HL-60 (cell line): ENCODE measurements at regions not wholly inside any gene's neighbourhood (a gene's known extent, or its start where the extent isn't known, plus 50 kb on each side); places are given as distances from the start of the nearest gene placed in this dataset.
"Not testable (repeated sequence)": the region's sequence is repeated elsewhere in the genome, so short reads cannot be mapped to it uniquely, and the experiment has no call there.

Experiments used
- DNase-seq, 2 experiments: peaks; one replicate each; pipeline ENCODE4 v3.0.0-alpha.2; 2010 to 2020; ENCODE audit warnings: low read depth in 1 of 2, low spot score in 1 of 2
- H3K27ac ChIP-seq: fragments of 250-450 bp; sonication (Bioruptor Pico); replicated peaks from 2 replicates; pipeline ENCODE4 v1.5.1; 2020; ENCODE audit warnings: mild to moderate bottlenecking, moderate library complexity
- H3K27me3 ChIP-seq: fragments of 250-450 bp; sonication (Bioruptor Pico); 2 replicates; pipeline ENCODE4 v1.5.1; 2021; ENCODE audit warnings: mild to moderate bottlenecking, moderate library complexity; ENCODE audit not compliant: insufficient read depth, poor library complexity, severe bottlenecking
- H3K4me3 ChIP-seq: replicated peaks from 2 replicates; pipeline ENCODE4 v1.5.1; 2011; ENCODE audit warnings: mild to moderate bottlenecking, control low read depth, low read length; ENCODE audit not compliant: insufficient read depth
- CTCF ChIP-seq: IDR thresholded peaks from one replicate; pipeline ENCODE4 v1.5.1; 2011; ENCODE audit warnings: low read length, control low read depth, inconsistent platforms; ENCODE audit not compliant: insufficient read depth
- GABPA ChIP-seq: IDR thresholded peaks from 2 replicates; pipeline ENCODE4 v1.6.1; 2012; ENCODE audit warnings: low read depth
- POLR2AphosphoS5 ChIP-seq: IDR thresholded peaks from 2 replicates; pipeline ENCODE4 v1.6.1; 2012; ENCODE audit warnings: low read depth
- SPI1 ChIP-seq: IDR thresholded peaks from 2 replicates; pipeline ENCODE4 v1.6.1; 2012; ENCODE audit warnings: low read depth, mild to moderate bottlenecking, borderline replicate concordance
- TF ChIP-seq, protein P1 (sequence below): IDR thresholded peaks from 2 replicates; pipeline ENCODE4 v1.6.1; 2012; ENCODE audit warnings: low read depth; ENCODE audit not compliant: insufficient replicate concordance

DNA sequence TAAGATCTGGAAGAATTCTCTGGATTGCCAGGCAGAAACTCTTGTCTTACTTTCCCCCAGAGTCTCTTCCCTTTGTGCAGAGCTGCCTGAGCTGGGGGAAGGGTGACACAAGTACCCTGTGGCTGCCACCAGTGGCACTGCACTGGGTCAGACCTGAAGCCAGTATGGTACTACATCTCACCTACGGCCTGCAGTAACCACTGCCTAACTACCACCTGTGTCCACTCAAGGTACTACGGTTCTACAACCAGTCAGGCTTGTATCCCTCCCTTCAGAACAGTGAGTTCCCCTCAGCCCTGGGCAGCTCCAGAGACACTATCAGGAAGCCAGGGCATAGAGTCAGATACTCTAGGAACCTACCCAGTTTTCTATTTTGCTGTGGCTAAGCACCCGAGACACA is 212.0 kb upstream of the POU5F2 start:
- no peak for TF ChIP-seq GABPA
- TF ChIP-seq SPI1: no peak
- no peak for TF ChIP-seq POLR2AphosphoS5
- TF ChIP-seq, protein P1, sequence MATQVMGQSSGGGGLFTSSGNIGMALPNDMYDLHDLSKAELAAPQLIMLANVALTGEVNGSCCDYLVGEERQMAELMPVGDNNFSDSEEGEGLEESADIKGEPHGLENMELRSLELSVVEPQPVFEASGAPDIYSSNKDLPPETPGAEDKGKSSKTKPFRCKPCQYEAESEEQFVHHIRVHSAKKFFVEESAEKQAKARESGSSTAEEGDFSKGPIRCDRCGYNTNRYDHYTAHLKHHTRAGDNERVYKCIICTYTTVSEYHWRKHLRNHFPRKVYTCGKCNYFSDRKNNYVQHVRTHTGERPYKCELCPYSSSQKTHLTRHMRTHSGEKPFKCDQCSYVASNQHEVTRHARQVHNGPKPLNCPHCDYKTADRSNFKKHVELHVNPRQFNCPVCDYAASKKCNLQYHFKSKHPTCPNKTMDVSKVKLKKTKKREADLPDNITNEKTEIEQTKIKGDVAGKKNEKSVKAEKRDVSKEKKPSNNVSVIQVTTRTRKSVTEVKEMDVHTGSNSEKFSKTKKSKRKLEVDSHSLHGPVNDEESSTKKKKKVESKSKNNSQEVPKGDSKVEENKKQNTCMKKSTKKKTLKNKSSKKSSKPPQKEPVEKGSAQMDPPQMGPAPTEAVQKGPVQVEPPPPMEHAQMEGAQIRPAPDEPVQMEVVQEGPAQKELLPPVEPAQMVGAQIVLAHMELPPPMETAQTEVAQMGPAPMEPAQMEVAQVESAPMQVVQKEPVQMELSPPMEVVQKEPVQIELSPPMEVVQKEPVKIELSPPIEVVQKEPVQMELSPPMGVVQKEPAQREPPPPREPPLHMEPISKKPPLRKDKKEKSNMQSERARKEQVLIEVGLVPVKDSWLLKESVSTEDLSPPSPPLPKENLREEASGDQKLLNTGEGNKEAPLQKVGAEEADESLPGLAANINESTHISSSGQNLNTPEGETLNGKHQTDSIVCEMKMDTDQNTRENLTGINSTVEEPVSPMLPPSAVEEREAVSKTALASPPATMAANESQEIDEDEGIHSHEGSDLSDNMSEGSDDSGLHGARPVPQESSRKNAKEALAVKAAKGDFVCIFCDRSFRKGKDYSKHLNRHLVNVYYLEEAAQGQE: no peak
- Histone ChIP-seq H3K4me3 (no peak overlapping the region), H3K27ac (no peak overlapping the region), H3K27me3 (no peaks in the 10 kb centered on the region)
- DNase-seq: no peak

DNA sequence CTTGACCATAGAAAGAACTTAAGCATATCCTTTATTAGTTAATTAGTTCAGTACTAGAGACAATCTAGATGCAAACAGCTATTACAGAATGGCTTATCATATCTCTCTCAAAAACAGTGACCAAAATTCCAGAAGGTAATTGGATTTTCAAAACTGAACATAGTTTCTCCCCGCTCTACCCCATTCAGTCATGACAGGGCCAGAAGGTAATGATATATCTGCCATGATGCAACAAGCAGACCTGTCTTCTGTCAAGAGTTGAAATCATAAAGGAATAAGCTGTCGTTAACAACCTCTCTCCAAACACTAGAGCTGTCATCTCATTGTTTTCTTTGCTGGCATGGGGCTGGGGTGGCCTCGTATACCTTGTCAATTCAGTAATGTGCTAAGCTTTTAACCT is 200.5 kb upstream of the POU5F2 start:
- no peak for DNase-seq
- H3K4me3 ChIP-seq: no peak overlapping the region
- H3K27ac ChIP-seq: no peak overlapping the region
- TF ChIP-seq, protein P1: no peak
- TF ChIP-seq POLR2AphosphoS5: no peak
- no peak for TF ChIP-seq GABPA
- no peak for TF ChIP-seq SPI1
- no peak for TF ChIP-seq CTCF
- H3K27me3 ChIP-seq: no peaks in the 10 kb centered on the region

DNA sequence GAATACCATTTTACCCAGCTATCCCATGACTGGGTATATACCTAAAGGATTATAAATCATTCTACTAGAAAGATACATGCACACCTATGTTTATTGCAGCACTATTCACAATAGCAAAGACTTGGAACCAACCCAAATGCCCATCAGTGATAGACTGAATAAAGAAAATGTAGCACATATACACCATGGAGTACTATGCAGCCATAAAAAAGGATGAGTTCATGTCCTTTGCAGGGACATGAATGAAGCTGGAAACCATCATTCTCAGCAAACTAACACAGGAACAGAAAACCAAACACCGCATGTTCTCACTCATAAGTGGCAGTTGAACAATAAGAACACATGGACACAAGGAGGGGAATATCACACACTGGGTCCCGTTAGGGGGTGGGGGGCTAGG is 191.9 kb upstream of the POU5F2 start:
- H3K4me3 ChIP-seq, H3K27ac ChIP-seq, H3K27me3 ChIP-seq, DNase-seq: not testable (repeated sequence)

GRCh38 chr5:93930098-93930497 is 188.7 kb upstream of the POU5F2 start:
- H3K27me3 ChIP-seq: no peaks in the 10 kb centered on the region
- no peak for DNase-seq
- TF ChIP-seq POLR2AphosphoS5: no peak
- no peak for TF ChIP-seq GABPA
- no peak for TF ChIP-seq CTCF
- TF ChIP-seq, protein P1: no peak
- TF ChIP-seq SPI1: no peak
- H3K4me3 ChIP-seq: no peak overlapping the region
- no peak overlapping the region for H3K27ac ChIP-seq
